ENCODE measurements at regions not wholly inside any gene's neighbourhood (a gene's known extent, or its start where the extent isn't known, plus 50 kb on each side); places are given as distances from the start of the nearest gene placed in this dataset.

- no peak for DNase-seq
- TF ChIP-seq POLR2A (IDR thresholded peaks at IDR 0.05): no peak
- no peak for TF ChIP-seq CTCF (IDR thresholded peaks at IDR 0.05)
- intact Hi-C loops (cut with DNase I): no loop called here
- Histone ChIP-seq H3K27ac (no peak overlapping the region), H3K4me1 (peaks cover 4% of the 10 kb centered on the region), H3K9me3 (no peaks in the 10 kb centered on the region), H3K27me3 (no peaks in the 10 kb centered on the region), H3K4me3 (no peak overlapping the region), H3K36me3 (replicated peaks in 1 of 2; ENCODE audit: insufficient read depth in 1 of 2, low read depth in 2 of 2) (no peaks in the 10 kb centered on the region)
- WGBS, 2 donors: 21 to 54% methylated on average over 1 of the region's 1 CpG
- ATAC-seq: no peak
These were observed 843.2 kb downstream of the LRRTM4 start for GRCh38 chr2:76679025-76679396.

GRCh38 chr2:76678383-76679024 lies 843.7 kb downstream of the LRRTM4 start:
- H3K27ac ChIP-seq: no peak overlapping the region
- intact Hi-C loops (cut with DNase I): no loop called here
- peaks cover 4% of the 10 kb centered on the region for H3K4me1 ChIP-seq
- DNase-seq (no peak), ATAC-seq (no peak)
- H3K36me3 ChIP-seq (replicated peaks in 1 of 2; ENCODE audit: insufficient read depth in 1 of 2, low read depth in 2 of 2): no peaks in the 10 kb centered on the region
- H3K4me3 ChIP-seq: no peak overlapping the region
- 39 to 55% methylated on average over 3 of the region's 3 CpGs for WGBS, 2 donors
- H3K27me3 ChIP-seq: no peaks in the 10 kb centered on the region
- TF ChIP-seq POLR2A (IDR thresholded peaks at IDR 0.05) (no peak), CTCF (IDR thresholded peaks at IDR 0.05) (no peak)
- no peaks in the 10 kb centered on the region for H3K9me3 ChIP-seq

GRCh38 chr2:76675212-76675611 lies 847.0 kb downstream of the LRRTM4 start:
- DNase-seq: no peak
- Histone ChIP-seq H3K9me3 (no peaks in the 10 kb centered on the region), H3K4me1 (peaks cover 4% of the 10 kb centered on the region), H3K36me3 (replicated peaks in 1 of 2; ENCODE audit: insufficient read depth in 1 of 2, low read depth in 2 of 2) (no peaks in the 10 kb centered on the region), H3K4me3 (no peak overlapping the region), H3K27me3 (no peaks in the 10 kb centered on the region), H3K27ac (no peak overlapping the region)
- intact Hi-C loops (cut with DNase I): no loop called here
- TF ChIP-seq CTCF (IDR thresholded peaks at IDR 0.05) (no peak), POLR2A (IDR thresholded peaks at IDR 0.05) (no peak)
- no peak for ATAC-seq

- DNase-seq (no peak), ATAC-seq (no peak)
- Histone ChIP-seq H3K4me1 (peaks cover 4% of the 10 kb centered on the region), H3K36me3 (replicated peaks in 1 of 2; ENCODE audit: insufficient read depth in 1 of 2, low read depth in 2 of 2) (no peaks in the 10 kb centered on the region), H3K27ac (no peak overlapping the region), H3K9me3 (no peaks in the 10 kb centered on the region), H3K4me3 (no peak overlapping the region), H3K27me3 (no peaks in the 10 kb centered on the region)
- intact Hi-C loops (cut with DNase I): no loop called here
- no peak for TF ChIP-seq POLR2A (IDR thresholded peaks at IDR 0.05)
- 84 to 86% methylated on average over 2 of the region's 2 CpGs for WGBS, 2 donors
These were observed 849.4 kb downstream of the LRRTM4 start for GRCh38 chr2:76672798-76673197.

GRCh38 chr2:76669966-76670465 lies 852.2 kb downstream of the LRRTM4 start:
- ATAC-seq: no peak
- H3K27me3 ChIP-seq: no peaks in the 10 kb centered on the region
- H3K9me3 ChIP-seq: no peaks in the 10 kb centered on the region
- WGBS, 2 donors: 53 to 54% methylated on average over 3 of the region's 3 CpGs
- no peak overlapping the region for H3K27ac ChIP-seq
- no peak overlapping the region for H3K4me3 ChIP-seq
- no peaks in the 10 kb centered on the region for H3K36me3 ChIP-seq (replicated peaks in 1 of 2; ENCODE audit: insufficient read depth in 1 of 2, low read depth in 2 of 2)
- intact Hi-C loops (cut with DNase I): no loop called here
- no peak for TF ChIP-seq POLR2A (IDR thresholded peaks at IDR 0.05)
- TF ChIP-seq CTCF (IDR thresholded peaks at IDR 0.05): no peak
- no peak for DNase-seq
- peaks cover 1% of the 10 kb centered on the region for H3K4me1 ChIP-seq
